Panc1 (cell line): ENCODE measurements at regions not wholly inside any gene's neighbourhood (a gene's known extent, or its start where the extent isn't known, plus 50 kb on each side); places are given as distances from the start of the nearest gene placed in this dataset.

ENCODE experiments used
- ATAC-seq: fragments of 200-7000 bp; cut with Tn5 transposase; 2 replicates; pipeline ENCODE4 v1.9.1; 2020; ENCODE audit warnings: mild to moderate bottlenecking, moderate library complexity
- BruUV-seq: library from RNA; stranded (reverse); fragments of 400-500 nt; replicated peaks from 2 replicates; lab custom pipeline; 2021; lab: Mats Ljungman, UMichigan
- CTCF ChIA-PET: fragments of 300-600 bp; sonication (Branson Sonifier 250); formaldehyde crosslinking; loops from one replicate; lab custom pipeline; 2022; ENCODE audit warnings: antibody characterized with exemption; lab: Charles Lee
- POLR2A ChIA-PET: fragments of 300-600 bp; sonication (Branson Sonifier 250); formaldehyde crosslinking; loops from one replicate; lab custom pipeline; 2022; ENCODE audit warnings: antibody characterized with exemption; lab: Charles Lee
- DNase-seq: peaks from one replicate; pipeline ENCODE4 v3.0.0-alpha.2; 2010; ENCODE audit warnings: low read depth, low spot score
- H3K27ac ChIP-seq: 2 replicates; pipeline ENCODE4 v1.5.1; 2011; ENCODE audit warnings: mild to moderate bottlenecking, low read length, inconsistent platforms
- H3K27me3 ChIP-seq: fragments of 200-500 bp; sonication (Bioruptor generic); 2 replicates; pipeline ENCODE4 v1.6.0; 2014; ENCODE audit warnings: low read length, inconsistent platforms; ENCODE audit not compliant: control insufficient read depth, insufficient read depth
- H3K36me3 ChIP-seq: fragments of 200-500 bp; sonication (Bioruptor generic); 2 replicates; pipeline ENCODE4 v1.5.1; 2014; ENCODE audit warnings: inconsistent platforms, mild to moderate bottlenecking, low read length, moderate library complexity; ENCODE audit not compliant: control insufficient read depth, insufficient read depth
- H3K4me1 ChIP-seq: 2 replicates; pipeline ENCODE4 v1.5.1; 2011; ENCODE audit warnings: inconsistent platforms, mild to moderate bottlenecking, low read length, moderate library complexity; ENCODE audit not compliant: control insufficient read depth, insufficient read depth
- H3K4me3 ChIP-seq, 2 experiments: 2 replicates each; pipeline ENCODE4 v1.5.1; 2011 to 2012; ENCODE audit warnings: low read depth in 2 of 2, low read length in 2 of 2, mild to moderate bottlenecking in 2 of 2, inconsistent platforms in 1 of 2, moderate library complexity in 1 of 2
- H3K9me3 ChIP-seq: fragments of 200-500 bp; sonication (Bioruptor generic); 2 replicates; pipeline ENCODE4 v1.5.1; 2014; ENCODE audit warnings: low read depth, mild to moderate bottlenecking, inconsistent platforms, low read length, moderate library complexity; ENCODE audit not compliant: control insufficient read depth, insufficient read depth
- POLR2AphosphoS5 ChIP-seq: IDR thresholded peaks from 2 replicates; pipeline ENCODE4 v1.6.1; 2012; ENCODE audit warnings: mild to moderate bottlenecking, low read depth, low read length, moderate library complexity
- SIN3A ChIP-seq: IDR thresholded peaks from 2 replicates; pipeline ENCODE4 v1.6.1; 2012; ENCODE audit warnings: low read depth, mild to moderate bottlenecking, low read length, moderate library complexity, borderline replicate concordance; ENCODE audit not compliant: insufficient read depth
- TCF7L2 ChIP-seq: IDR thresholded peaks from 2 replicates; pipeline ENCODE4 v1.6.1; 2011; ENCODE audit warnings: mild to moderate bottlenecking, low read depth, low read length, inconsistent platforms
- in situ Hi-C: cut with HindIII; loops from 2 replicates; pipeline ENCODE4 v1.10.0; 2016; ENCODE audit warnings: low sequenced_read_pairs, low pct_unique_long_range_greater_than_20kb
- intact Hi-C: fragments of 100-400 bp; cut with micrococcal nuclease; formaldehyde crosslinking; loops from one replicate; pipeline ENCODE4 v1.10.0; 2022; ENCODE audit not compliant: unreplicated experiment
- TF ChIP-seq, protein P1 (sequence below), 2 experiments: IDR thresholded peaks; 2 replicates each; pipeline ENCODE4 v1.6.1; 2011 to 2012; ENCODE audit warnings: low read depth in 2 of 2, control low read depth in 1 of 2, low read length in 1 of 2, mild to moderate bottlenecking in 1 of 2, moderate library complexity in 1 of 2; ENCODE audit not compliant: insufficient read depth in 1 of 2
- TF ChIP-seq, protein P2 (sequence below): fragments of 450-650 bp; IDR thresholded peaks from 2 replicates; pipeline ENCODE4 v1.5.1; 2017; ENCODE audit warnings: mild to moderate bottlenecking

GRCh38 chr21:8993943-8994639 is 1527.3 kb upstream of the TPTE start:
- DNase-seq = peak; percentile 71
- ATAC-seq = peak; percentile 11
- Histone ChIP-seq H3K27me3 (no peaks in the 10 kb centered on the region), H3K36me3 (no peaks in the 10 kb centered on the region), H3K4me3 (no peak overlapping the region), H3K9me3 (no peaks in the 10 kb centered on the region), H3K4me1 (no peaks in the 10 kb centered on the region), H3K27ac (no peak overlapping the region)
- in situ Hi-C loops (no loop called here), intact Hi-C loops (no loop called here)
- CTCF ChIA-PET = no interaction called here
- POLR2A ChIA-PET = no interaction called here
- TF ChIP-seq POLR2AphosphoS5 = no peak
- TF ChIP-seq TCF7L2 = peak; percentile 48; the same call in 1 of the 2 replicates
- TF ChIP-seq, protein P1, sequence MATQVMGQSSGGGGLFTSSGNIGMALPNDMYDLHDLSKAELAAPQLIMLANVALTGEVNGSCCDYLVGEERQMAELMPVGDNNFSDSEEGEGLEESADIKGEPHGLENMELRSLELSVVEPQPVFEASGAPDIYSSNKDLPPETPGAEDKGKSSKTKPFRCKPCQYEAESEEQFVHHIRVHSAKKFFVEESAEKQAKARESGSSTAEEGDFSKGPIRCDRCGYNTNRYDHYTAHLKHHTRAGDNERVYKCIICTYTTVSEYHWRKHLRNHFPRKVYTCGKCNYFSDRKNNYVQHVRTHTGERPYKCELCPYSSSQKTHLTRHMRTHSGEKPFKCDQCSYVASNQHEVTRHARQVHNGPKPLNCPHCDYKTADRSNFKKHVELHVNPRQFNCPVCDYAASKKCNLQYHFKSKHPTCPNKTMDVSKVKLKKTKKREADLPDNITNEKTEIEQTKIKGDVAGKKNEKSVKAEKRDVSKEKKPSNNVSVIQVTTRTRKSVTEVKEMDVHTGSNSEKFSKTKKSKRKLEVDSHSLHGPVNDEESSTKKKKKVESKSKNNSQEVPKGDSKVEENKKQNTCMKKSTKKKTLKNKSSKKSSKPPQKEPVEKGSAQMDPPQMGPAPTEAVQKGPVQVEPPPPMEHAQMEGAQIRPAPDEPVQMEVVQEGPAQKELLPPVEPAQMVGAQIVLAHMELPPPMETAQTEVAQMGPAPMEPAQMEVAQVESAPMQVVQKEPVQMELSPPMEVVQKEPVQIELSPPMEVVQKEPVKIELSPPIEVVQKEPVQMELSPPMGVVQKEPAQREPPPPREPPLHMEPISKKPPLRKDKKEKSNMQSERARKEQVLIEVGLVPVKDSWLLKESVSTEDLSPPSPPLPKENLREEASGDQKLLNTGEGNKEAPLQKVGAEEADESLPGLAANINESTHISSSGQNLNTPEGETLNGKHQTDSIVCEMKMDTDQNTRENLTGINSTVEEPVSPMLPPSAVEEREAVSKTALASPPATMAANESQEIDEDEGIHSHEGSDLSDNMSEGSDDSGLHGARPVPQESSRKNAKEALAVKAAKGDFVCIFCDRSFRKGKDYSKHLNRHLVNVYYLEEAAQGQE (IDR thresholded peaks at IDR 0.05; ENCODE audit: insufficient read depth in 1 of 2, low read depth in 2 of 2, low read length in 1 of 2) = 0 out of 4 replicates have a peak, but pooled peaks of 1 of the 2 experiments have one; percentile 10
- TF ChIP-seq SIN3A = no peak
- TF ChIP-seq, protein P2, sequence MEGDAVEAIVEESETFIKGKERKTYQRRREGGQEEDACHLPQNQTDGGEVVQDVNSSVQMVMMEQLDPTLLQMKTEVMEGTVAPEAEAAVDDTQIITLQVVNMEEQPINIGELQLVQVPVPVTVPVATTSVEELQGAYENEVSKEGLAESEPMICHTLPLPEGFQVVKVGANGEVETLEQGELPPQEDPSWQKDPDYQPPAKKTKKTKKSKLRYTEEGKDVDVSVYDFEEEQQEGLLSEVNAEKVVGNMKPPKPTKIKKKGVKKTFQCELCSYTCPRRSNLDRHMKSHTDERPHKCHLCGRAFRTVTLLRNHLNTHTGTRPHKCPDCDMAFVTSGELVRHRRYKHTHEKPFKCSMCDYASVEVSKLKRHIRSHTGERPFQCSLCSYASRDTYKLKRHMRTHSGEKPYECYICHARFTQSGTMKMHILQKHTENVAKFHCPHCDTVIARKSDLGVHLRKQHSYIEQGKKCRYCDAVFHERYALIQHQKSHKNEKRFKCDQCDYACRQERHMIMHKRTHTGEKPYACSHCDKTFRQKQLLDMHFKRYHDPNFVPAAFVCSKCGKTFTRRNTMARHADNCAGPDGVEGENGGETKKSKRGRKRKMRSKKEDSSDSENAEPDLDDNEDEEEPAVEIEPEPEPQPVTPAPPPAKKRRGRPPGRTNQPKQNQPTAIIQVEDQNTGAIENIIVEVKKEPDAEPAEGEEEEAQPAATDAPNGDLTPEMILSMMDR = no peak
- no TSS peak for BruUV-seq

- CTCF ChIA-PET = no interaction called here
- Histone ChIP-seq H3K36me3 (no peaks in the 10 kb centered on the region), H3K9me3 (no peaks in the 10 kb centered on the region), H3K4me3 (no peak overlapping the region), H3K27ac (no peak overlapping the region), H3K27me3 (no peaks in the 10 kb centered on the region), H3K4me1 (no peaks in the 10 kb centered on the region)
- in situ Hi-C loops (no loop called here), intact Hi-C loops (no loop called here)
- no TSS peak for BruUV-seq
- ATAC-seq (peak; percentile 1), DNase-seq (peak; percentile 73)
- TF ChIP-seq POLR2AphosphoS5 (no peak), TCF7L2 (no peak), SIN3A (no peak)
- TF ChIP-seq, protein P1 (IDR thresholded peaks at IDR 0.05; ENCODE audit: insufficient read depth in 1 of 2, low read depth in 2 of 2, low read length in 1 of 2) = no peak
- TF ChIP-seq, protein P2 = no peak
- POLR2A ChIA-PET = no interaction called here
Observed at GRCh38 chr21:8994640-8995511, 1526.5 kb upstream of the TPTE start.
